ENCODE measurements at regions not wholly inside any gene's neighbourhood (a gene's known extent, or its start where the extent isn't known, plus 50 kb on each side); places are given as distances from the start of the nearest gene placed in this dataset.
"Not testable (repeated sequence)": the region's sequence is repeated elsewhere in the genome, so short reads cannot be mapped to it uniquely, and the experiment has no call there.

- DNase-seq, H3K27ac Mint-ChIP-seq, POLR2A ChIA-PET: not testable (repeated sequence)
Measured at GRCh38 chr7:93793084-93793697, 97.4 kb downstream of the TFPI2 start.

GRCh38 chr7:93779115-93779514 is 111.4 kb downstream of the TFPI2 start:
- ChIA-PET CTCF (no interaction called here), POLR2A (no interaction called here)
- H3K4me1 Mint-ChIP-seq (ENCODE audit: low read depth) = no peaks in the 10 kb centered on the region
- no peak overlapping the region for H3K27ac Mint-ChIP-seq
- ATAC-seq (no peak), DNase-seq (no peak)
- no peak overlapping the region for H3K4me3 Mint-ChIP-seq
- H3K9me3 Mint-ChIP-seq (ENCODE audit: insufficient read depth) = no peaks in the 10 kb centered on the region
- H3K36me3 Mint-ChIP-seq (ENCODE audit: low read depth) = no peaks in the 10 kb centered on the region
- no peaks in the 10 kb centered on the region for H3K27me3 Mint-ChIP-seq (ENCODE audit: low read depth)

More at GRCh38 chr7:93793084-93793697, 97.4 kb downstream of the TFPI2 start:
- H3K4me3 Mint-ChIP-seq; H3K27me3 Mint-ChIP-seq (ENCODE audit: low read depth); H3K9me3 Mint-ChIP-seq (ENCODE audit: insufficient read depth); ATAC-seq; CTCF ChIA-PET; H3K4me1 Mint-ChIP-seq (ENCODE audit: low read depth); H3K36me3 Mint-ChIP-seq (ENCODE audit: low read depth): not testable (repeated sequence)

GRCh38 chr7:93778384-93778783 is 112.2 kb downstream of the TFPI2 start:
- DNase-seq (no peak), ATAC-seq (no peak)
- H3K9me3 Mint-ChIP-seq (ENCODE audit: insufficient read depth) = no peaks in the 10 kb centered on the region

GRCh38 chr7:93773446-93773845 is 117.1 kb downstream of the TFPI2 start:
- DNase-seq = no peak
- ChIA-PET CTCF (no interaction called here), POLR2A (no interaction called here)
- Mint-ChIP-seq H3K36me3 (ENCODE audit: low read depth) (no peaks in the 10 kb centered on the region), H3K27ac (no peak overlapping the region), H3K4me3 (no peak overlapping the region), H3K9me3 (ENCODE audit: insufficient read depth) (no peaks in the 10 kb centered on the region), H3K4me1 (ENCODE audit: low read depth) (no peaks in the 10 kb centered on the region), H3K27me3 (ENCODE audit: low read depth) (no peaks in the 10 kb centered on the region)
- ATAC-seq = no peak

More at GRCh38 chr7:93778384-93778783, 112.2 kb downstream of the TFPI2 start:
- no peak overlapping the region for H3K4me3 Mint-ChIP-seq
- H3K4me1 Mint-ChIP-seq (ENCODE audit: low read depth) = no peaks in the 10 kb centered on the region
- ChIA-PET POLR2A (no interaction called here), CTCF (no interaction called here)
- H3K27me3 Mint-ChIP-seq (ENCODE audit: low read depth) = no peaks in the 10 kb centered on the region
- no peaks in the 10 kb centered on the region for H3K36me3 Mint-ChIP-seq (ENCODE audit: low read depth)
- H3K27ac Mint-ChIP-seq = no peak overlapping the region

- POLR2A ChIA-PET = no interaction called here
- no peaks in the 10 kb centered on the region for H3K4me1 Mint-ChIP-seq (ENCODE audit: low read depth)
Measured at GRCh38 chr7:93765475-93765874, 125.1 kb downstream of the TFPI2 start.

GRCh38 chr7:93758631-93759030 is 131.9 kb downstream of the TFPI2 start:
- Mint-ChIP-seq H3K27ac (no peak overlapping the region), H3K4me3 (no peak overlapping the region), H3K27me3 (ENCODE audit: low read depth) (no peaks in the 10 kb centered on the region), H3K36me3 (ENCODE audit: low read depth) (no peaks in the 10 kb centered on the region), H3K4me1 (ENCODE audit: low read depth) (no peaks in the 10 kb centered on the region), H3K9me3 (ENCODE audit: insufficient read depth) (no peaks in the 10 kb centered on the region)
- POLR2A ChIA-PET = no interaction called here
- DNase-seq = no peak
- CTCF ChIA-PET = no interaction called here
- no peak for ATAC-seq

More at GRCh38 chr7:93765475-93765874, 125.1 kb downstream of the TFPI2 start:
- ATAC-seq (no peak), DNase-seq (no peak)
- Mint-ChIP-seq H3K27me3 (ENCODE audit: low read depth) (no peaks in the 10 kb centered on the region), H3K27ac (no peak overlapping the region), H3K36me3 (ENCODE audit: low read depth) (no peaks in the 10 kb centered on the region), H3K4me3 (no peak overlapping the region), H3K9me3 (ENCODE audit: insufficient read depth) (no peaks in the 10 kb centered on the region)
- CTCF ChIA-PET = no interaction called here

- H3K36me3 Mint-ChIP-seq (ENCODE audit: low read depth) = no peaks in the 10 kb centered on the region
- no peak for ATAC-seq
- no peak for DNase-seq
- ChIA-PET CTCF (no interaction called here), POLR2A (no interaction called here)
- no peaks in the 10 kb centered on the region for H3K9me3 Mint-ChIP-seq (ENCODE audit: insufficient read depth)
- H3K27ac Mint-ChIP-seq = no peak overlapping the region
- no peaks in the 10 kb centered on the region for H3K4me1 Mint-ChIP-seq (ENCODE audit: low read depth)
- no peaks in the 10 kb centered on the region for H3K27me3 Mint-ChIP-seq (ENCODE audit: low read depth)
- no peak overlapping the region for H3K4me3 Mint-ChIP-seq
Measured at GRCh38 chr7:93757426-93757825, 133.1 kb downstream of the TFPI2 start.

GRCh38 chr7:93756890-93757289 is 133.7 kb downstream of the TFPI2 start:
- POLR2A ChIA-PET = no interaction called here
- Mint-ChIP-seq H3K9me3 (ENCODE audit: insufficient read depth) (no peaks in the 10 kb centered on the region), H3K4me1 (ENCODE audit: low read depth) (no peaks in the 10 kb centered on the region), H3K36me3 (ENCODE audit: low read depth) (no peaks in the 10 kb centered on the region), H3K27ac (no peak overlapping the region), H3K27me3 (ENCODE audit: low read depth) (no peaks in the 10 kb centered on the region), H3K4me3 (no peak overlapping the region)
- DNase-seq = no peak
- CTCF ChIA-PET = no interaction called here
- no peak for ATAC-seq

GRCh38 chr7:93751421-93751820 is 139.1 kb downstream of the TFPI2 start:
- ATAC-seq (no peak), DNase-seq (no peak)
- Mint-ChIP-seq H3K36me3 (ENCODE audit: low read depth) (no peaks in the 10 kb centered on the region), H3K4me1 (ENCODE audit: low read depth) (no peaks in the 10 kb centered on the region), H3K9me3 (ENCODE audit: insufficient read depth) (no peaks in the 10 kb centered on the region), H3K27ac (no peak overlapping the region), H3K4me3 (no peak overlapping the region), H3K27me3 (ENCODE audit: low read depth) (no peaks in the 10 kb centered on the region)
- CTCF ChIA-PET = no interaction called here
- POLR2A ChIA-PET = no interaction called here

GRCh38 chr7:93750986-93751385 is 139.6 kb downstream of the TFPI2 start:
- Mint-ChIP-seq H3K4me3 (no peak overlapping the region), H3K27me3 (ENCODE audit: low read depth) (no peaks in the 10 kb centered on the region), H3K36me3 (ENCODE audit: low read depth) (no peaks in the 10 kb centered on the region), H3K4me1 (ENCODE audit: low read depth) (no peaks in the 10 kb centered on the region), H3K27ac (no peak overlapping the region), H3K9me3 (ENCODE audit: insufficient read depth) (no peaks in the 10 kb centered on the region)
- DNase-seq (no peak), ATAC-seq (no peak)
- ChIA-PET POLR2A (no interaction called here), CTCF (no interaction called here)

- ChIA-PET CTCF (no interaction called here), POLR2A (no interaction called here)
- Mint-ChIP-seq H3K36me3 (ENCODE audit: low read depth) (no peaks in the 10 kb centered on the region), H3K27me3 (ENCODE audit: low read depth) (no peaks in the 10 kb centered on the region), H3K9me3 (ENCODE audit: insufficient read depth) (no peaks in the 10 kb centered on the region), H3K4me3 (no peak overlapping the region), H3K4me1 (ENCODE audit: low read depth) (no peaks in the 10 kb centered on the region), H3K27ac (no peak overlapping the region)
- ATAC-seq (no peak), DNase-seq (no peak)
Measured at GRCh38 chr7:93747019-93747418, 143.5 kb downstream of the TFPI2 start.

- Mint-ChIP-seq H3K36me3 (ENCODE audit: low read depth) (no peaks in the 10 kb centered on the region), H3K4me3 (no peak overlapping the region), H3K27ac (no peak overlapping the region), H3K27me3 (ENCODE audit: low read depth) (no peaks in the 10 kb centered on the region), H3K4me1 (ENCODE audit: low read depth) (no peaks in the 10 kb centered on the region), H3K9me3 (ENCODE audit: insufficient read depth) (no peaks in the 10 kb centered on the region)
- CTCF ChIA-PET = no interaction called here
- ATAC-seq = no peak
- no peak for DNase-seq
- POLR2A ChIA-PET = no interaction called here
Measured at GRCh38 chr7:93739424-93739823, 151.1 kb downstream of the TFPI2 start.

GRCh38 chr7:93737953-93738352 is 152.6 kb downstream of the TFPI2 start:
- DNase-seq (no peak), ATAC-seq (no peak)
- CTCF ChIA-PET = no interaction called here
- no peak overlapping the region for H3K4me3 Mint-ChIP-seq
- no peaks in the 10 kb centered on the region for H3K27me3 Mint-ChIP-seq (ENCODE audit: low read depth)
- POLR2A ChIA-PET = no interaction called here
- H3K9me3 Mint-ChIP-seq (ENCODE audit: insufficient read depth) = no peaks in the 10 kb centered on the region
- no peaks in the 10 kb centered on the region for H3K36me3 Mint-ChIP-seq (ENCODE audit: low read depth)
- no peaks in the 10 kb centered on the region for H3K4me1 Mint-ChIP-seq (ENCODE audit: low read depth)
- H3K27ac Mint-ChIP-seq = no peak overlapping the region
